BLaER1 treated with 17β-estradiol and CSF1 and Interleukin-3, amounts not matched to agents 10 nM and 100 nM (cell line): ENCODE measurements at regions not wholly inside any gene's neighbourhood (a gene's known extent, or its start where the extent isn't known, plus 50 kb on each side); places are given as distances from the start of the nearest gene placed in this dataset.

Source experiments
- H3K27ac ChIP-seq, 11 experiments: shearing (Covaris generic); formaldehyde crosslinking; 2 replicates each; pipeline ENCODE4 v1.8.1; 2022
- H3K27me3 ChIP-seq, 11 experiments: shearing (Covaris generic); formaldehyde crosslinking; 2 replicates each; pipeline ENCODE4 v1.8.1; 2022
- H3K36me3 ChIP-seq, 11 experiments: shearing (Covaris generic); formaldehyde crosslinking; 2 replicates each; pipeline ENCODE4 v1.8.1; 2022
- H3K4me1 ChIP-seq, 10 experiments: shearing (Covaris generic); formaldehyde crosslinking; 2 replicates each; pipeline ENCODE4 v1.8.1; 2022
- H3K4me2 ChIP-seq, 11 experiments: shearing (Covaris generic); formaldehyde crosslinking; 2 replicates each; pipeline ENCODE4 v1.8.1; 2022
- H3K4me3 ChIP-seq, 10 experiments: shearing (Covaris generic); formaldehyde crosslinking; 2 replicates each; pipeline ENCODE4 v1.8.1; 2022
- H3K9ac ChIP-seq, 11 experiments: shearing (Covaris generic); formaldehyde crosslinking; 2 replicates each; pipeline ENCODE4 v1.8.1; 2022
- H3K9me3 ChIP-seq, 11 experiments: shearing (Covaris generic); formaldehyde crosslinking; replicated peaks in 1 of 11; 2 replicates each; pipeline ENCODE4 v1.8.1; 2022
- H4K20me1 ChIP-seq, 11 experiments: shearing (Covaris generic); formaldehyde crosslinking; 2 replicates each; pipeline ENCODE4 v1.8.1; 2022
- Cebpa-rat ChIP-seq, 11 experiments: shearing (Covaris generic); IDR thresholded peaks; 2 replicates each; pipeline ENCODE4 v1.8.1; 2022

GRCh38 chr6:33955566-33955965, 151.8 kb upstream of the MLN start:
- no peak overlapping the region for H3K27ac ChIP-seq
- H3K4me1 ChIP-seq = peaks cover 0 to 32% (median 12%) of the 10 kb centered on the region in 10 experiments; a peak in 14 of 20 replicates
- no peak for TF ChIP-seq Cebpa-rat (IDR thresholded peaks at IDR 0.05)
- no peaks in the 10 kb centered on the region for H3K9me3 ChIP-seq
- H4K20me1 ChIP-seq = peaks cover 0 to 9% (median 0%) of the 10 kb centered on the region in 11 experiments; a peak in 3 of 22 replicates
- no peaks in the 10 kb centered on the region for H3K27me3 ChIP-seq
- no peaks in the 10 kb centered on the region for H3K36me3 ChIP-seq
- H3K4me3 ChIP-seq = no peak overlapping the region
- no peak overlapping the region for H3K9ac ChIP-seq
- no peak overlapping the region for H3K4me2 ChIP-seq

GRCh38 chr6:33954453-33954852, 150.7 kb upstream of the MLN start:
- Histone ChIP-seq H3K27me3 (no peaks in the 10 kb centered on the region), H3K4me2 (peak overlapping the region in 3 of 11 experiments; percentile 3 to 37 (median 14); a peak in 2 of 22 replicates), H3K27ac (no peak overlapping the region), H4K20me1 (peaks cover 0 to 7% (median 0%) of the 10 kb centered on the region in 11 experiments; a peak in 2 of 22 replicates), H3K4me3 (no peak overlapping the region), H3K9me3 (no peaks in the 10 kb centered on the region), H3K4me1 (peaks cover 0 to 29% (median 12%) of the 10 kb centered on the region in 10 experiments; a peak in 14 of 20 replicates), H3K36me3 (no peaks in the 10 kb centered on the region), H3K9ac (no peak overlapping the region)
- no peak for TF ChIP-seq Cebpa-rat (IDR thresholded peaks at IDR 0.05)

- no peak for TF ChIP-seq Cebpa-rat (IDR thresholded peaks at IDR 0.05)
- no peaks in the 10 kb centered on the region for H3K36me3 ChIP-seq
- no peak overlapping the region for H3K4me2 ChIP-seq
Observed at GRCh38 chr6:33953171-33953570, 149.4 kb upstream of the MLN start.

GRCh38 chr6:33952016-33952415, 148.2 kb upstream of the MLN start:
- H3K27me3 ChIP-seq = no peaks in the 10 kb centered on the region
- TF ChIP-seq Cebpa-rat (IDR thresholded peaks at IDR 0.05) = no peak

More at GRCh38 chr6:33953171-33953570, 149.4 kb upstream of the MLN start:
- no peaks in the 10 kb centered on the region; a peak in 2 of 22 replicates for H4K20me1 ChIP-seq
- H3K4me1 ChIP-seq = peaks cover 0 to 28% (median 13%) of the 10 kb centered on the region in 10 experiments; a peak in 12 of 20 replicates
- no peak overlapping the region for H3K4me3 ChIP-seq
- H3K27me3 ChIP-seq = no peaks in the 10 kb centered on the region
- H3K9me3 ChIP-seq = no peaks in the 10 kb centered on the region
- H3K27ac ChIP-seq = no peak overlapping the region
- no peak overlapping the region for H3K9ac ChIP-seq

GRCh38 chr6:33950891-33951889, 147.4 kb upstream of the MLN start:
- TF ChIP-seq Cebpa-rat (IDR thresholded peaks at IDR 0.05) = no peak
- no peaks in the 10 kb centered on the region for H3K27me3 ChIP-seq

More at GRCh38 chr6:33952016-33952415, 148.2 kb upstream of the MLN start:
- H3K9me3 ChIP-seq = no peaks in the 10 kb centered on the region
- no peaks in the 10 kb centered on the region for H3K36me3 ChIP-seq
- H3K27ac ChIP-seq = no peak overlapping the region
- H3K9ac ChIP-seq = no peak overlapping the region
- H4K20me1 ChIP-seq = no peaks in the 10 kb centered on the region; a peak in 2 of 22 replicates
- 0 out of 22 replicates have a peak overlapping the region, but pooled peaks of 1 of the 11 experiments have one; percentile 17 for H3K4me2 ChIP-seq
- H3K4me3 ChIP-seq = no peak overlapping the region
- peaks cover 0 to 29% (median 12%) of the 10 kb centered on the region in 10 experiments; a peak in 12 of 20 replicates for H3K4me1 ChIP-seq

GRCh38 chr6:33950472-33950881, 146.7 kb upstream of the MLN start:
- TF ChIP-seq Cebpa-rat (IDR thresholded peaks at IDR 0.05) = no peak
- H3K4me3 ChIP-seq = no peak overlapping the region
- H3K27ac ChIP-seq = no peak overlapping the region
- no peaks in the 10 kb centered on the region for H3K36me3 ChIP-seq
- no peaks in the 10 kb centered on the region for H3K9me3 ChIP-seq
- H3K27me3 ChIP-seq = no peaks in the 10 kb centered on the region
- peaks cover 0 to 32% (median 12%) of the 10 kb centered on the region in 10 experiments; a peak in 12 of 20 replicates for H3K4me1 ChIP-seq
- H4K20me1 ChIP-seq = no peaks in the 10 kb centered on the region; a peak in 1 of 22 replicates
- H3K4me2 ChIP-seq = no peak overlapping the region
- no peak overlapping the region for H3K9ac ChIP-seq

More at GRCh38 chr6:33950891-33951889, 147.4 kb upstream of the MLN start:
- Histone ChIP-seq H3K36me3 (no peaks in the 10 kb centered on the region), H3K4me3 (no peak overlapping the region), H3K9me3 (no peaks in the 10 kb centered on the region), H3K4me1 (peaks cover 0 to 32% (median 12%) of the 10 kb centered on the region in 10 experiments; a peak in 12 of 20 replicates), H3K4me2 (no peak overlapping the region), H3K27ac (no peak overlapping the region), H3K9ac (no peak overlapping the region), H4K20me1 (no peaks in the 10 kb centered on the region; a peak in 2 of 22 replicates)

GRCh38 chr6:33949877-33950435, 146.2 kb upstream of the MLN start:
- no peak for TF ChIP-seq Cebpa-rat (IDR thresholded peaks at IDR 0.05)
- H3K4me1 ChIP-seq = peaks cover 0 to 32% (median 12%) of the 10 kb centered on the region in 10 experiments; a peak in 12 of 20 replicates
- H3K27me3 ChIP-seq = no peaks in the 10 kb centered on the region
- H3K36me3 ChIP-seq = no peaks in the 10 kb centered on the region
- H3K9me3 ChIP-seq = no peaks in the 10 kb centered on the region
- no peak overlapping the region for H3K9ac ChIP-seq
- no peak overlapping the region for H3K4me3 ChIP-seq
- peak overlapping the region in 2 of 11 experiments; percentile 17 to 27; a peak in 1 of 22 replicates for H3K4me2 ChIP-seq
- no peak overlapping the region for H3K27ac ChIP-seq
- no peaks in the 10 kb centered on the region for H4K20me1 ChIP-seq

GRCh38 chr6:33949111-33949510, 145.3 kb upstream of the MLN start:
- H3K27me3 ChIP-seq = no peaks in the 10 kb centered on the region
- no peak for TF ChIP-seq Cebpa-rat (IDR thresholded peaks at IDR 0.05)
- H3K9ac ChIP-seq = no peak overlapping the region
- H3K9me3 ChIP-seq = no peaks in the 10 kb centered on the region
- no peak overlapping the region for H3K27ac ChIP-seq
- peak overlapping the region in 7 of 11 experiments; percentile 4 to 57 (median 27); a peak in 10 of 22 replicates for H3K4me2 ChIP-seq
- H3K36me3 ChIP-seq = no peaks in the 10 kb centered on the region
- H3K4me3 ChIP-seq = no peak overlapping the region
- peaks cover 0 to 28% (median 9%) of the 10 kb centered on the region in 10 experiments; a peak in 11 of 20 replicates for H3K4me1 ChIP-seq
- H4K20me1 ChIP-seq = no peaks in the 10 kb centered on the region
